ENCODE measurements at regions not wholly inside any gene's neighbourhood (a gene's known extent, or its start where the extent isn't known, plus 50 kb on each side); places are given as distances from the start of the nearest gene placed in this dataset.

DNA sequence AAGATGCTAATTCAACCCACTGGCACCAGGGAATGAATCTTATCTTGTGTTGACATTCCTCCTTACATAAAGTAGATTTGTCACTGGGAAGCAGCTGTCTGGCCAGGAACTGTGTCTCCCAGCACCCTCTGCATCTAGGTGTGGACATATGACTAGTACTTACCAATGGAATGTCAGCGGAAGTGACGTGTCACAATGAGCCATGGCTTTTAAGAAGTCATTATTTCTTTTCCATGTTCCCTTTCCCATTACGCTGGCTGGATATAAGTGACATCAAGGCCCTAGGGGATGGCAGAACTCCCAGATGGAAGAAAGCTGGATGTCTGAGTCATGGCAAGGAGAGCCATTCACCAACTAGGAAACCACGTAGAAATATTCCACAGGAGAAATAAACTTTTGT, 84.7 kb upstream of the MAST4 start:
- TF ChIP-seq, protein P1, sequence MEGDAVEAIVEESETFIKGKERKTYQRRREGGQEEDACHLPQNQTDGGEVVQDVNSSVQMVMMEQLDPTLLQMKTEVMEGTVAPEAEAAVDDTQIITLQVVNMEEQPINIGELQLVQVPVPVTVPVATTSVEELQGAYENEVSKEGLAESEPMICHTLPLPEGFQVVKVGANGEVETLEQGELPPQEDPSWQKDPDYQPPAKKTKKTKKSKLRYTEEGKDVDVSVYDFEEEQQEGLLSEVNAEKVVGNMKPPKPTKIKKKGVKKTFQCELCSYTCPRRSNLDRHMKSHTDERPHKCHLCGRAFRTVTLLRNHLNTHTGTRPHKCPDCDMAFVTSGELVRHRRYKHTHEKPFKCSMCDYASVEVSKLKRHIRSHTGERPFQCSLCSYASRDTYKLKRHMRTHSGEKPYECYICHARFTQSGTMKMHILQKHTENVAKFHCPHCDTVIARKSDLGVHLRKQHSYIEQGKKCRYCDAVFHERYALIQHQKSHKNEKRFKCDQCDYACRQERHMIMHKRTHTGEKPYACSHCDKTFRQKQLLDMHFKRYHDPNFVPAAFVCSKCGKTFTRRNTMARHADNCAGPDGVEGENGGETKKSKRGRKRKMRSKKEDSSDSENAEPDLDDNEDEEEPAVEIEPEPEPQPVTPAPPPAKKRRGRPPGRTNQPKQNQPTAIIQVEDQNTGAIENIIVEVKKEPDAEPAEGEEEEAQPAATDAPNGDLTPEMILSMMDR (IDR thresholded peaks at IDR 0.05; ENCODE audit: low read depth, low read length, missing input control), result no peak
- TF ChIP-seq FOXA1 (IDR thresholded peaks at IDR 0.05), result no peak
- TF ChIP-seq, protein P2, sequence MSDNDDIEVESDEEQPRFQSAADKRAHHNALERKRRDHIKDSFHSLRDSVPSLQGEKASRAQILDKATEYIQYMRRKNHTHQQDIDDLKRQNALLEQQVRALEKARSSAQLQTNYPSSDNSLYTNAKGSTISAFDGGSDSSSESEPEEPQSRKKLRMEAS (IDR thresholded peaks at IDR 0.05), result no peak
- TF ChIP-seq RAD21 (IDR thresholded peaks at IDR 0.05), result no peak
- TF ChIP-seq EGR1 (IDR thresholded peaks at IDR 0.05; ENCODE audit: low read depth in 2 of 2), result no peak

Data from liver (tissue), 3 donors.